IPS-NIHi7 (cell line): ENCODE measurements at regions not wholly inside any gene's neighbourhood (a gene's known extent, or its start where the extent isn't known, plus 50 kb on each side); places are given as distances from the start of the nearest gene placed in this dataset.

Experiments used
- DNase-seq: peaks from one replicate; pipeline ENCODE4 v3.0.0; 2012; ENCODE audit warnings: mixed read lengths; ENCODE audit errors: extremely low spot score

DNA sequence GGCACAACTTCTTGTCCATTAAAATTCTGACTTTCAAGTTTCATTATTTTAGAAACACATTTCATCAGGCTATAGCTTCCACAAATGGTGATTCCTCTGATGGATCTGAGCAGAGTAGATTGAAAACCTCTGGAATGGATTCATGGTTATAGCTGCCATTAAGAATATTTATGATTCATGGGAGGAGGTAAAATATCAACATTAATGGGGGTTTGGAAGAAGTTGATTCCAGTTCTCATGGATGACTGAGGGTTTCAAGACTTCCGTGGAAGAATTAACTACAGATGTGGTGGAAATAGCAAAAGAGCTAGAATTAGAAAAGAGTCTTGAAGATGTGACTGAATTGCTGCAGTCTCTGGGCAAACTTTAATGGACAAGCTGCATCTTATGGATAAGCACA, 797.4 kb downstream of the SUCLG1 start:
- DNase-seq, result no peak

- DNase-seq, result no peak
These were observed 804.9 kb downstream of the SUCLG1 start for GRCh38 chr2:83654091-83654611.

DNA sequence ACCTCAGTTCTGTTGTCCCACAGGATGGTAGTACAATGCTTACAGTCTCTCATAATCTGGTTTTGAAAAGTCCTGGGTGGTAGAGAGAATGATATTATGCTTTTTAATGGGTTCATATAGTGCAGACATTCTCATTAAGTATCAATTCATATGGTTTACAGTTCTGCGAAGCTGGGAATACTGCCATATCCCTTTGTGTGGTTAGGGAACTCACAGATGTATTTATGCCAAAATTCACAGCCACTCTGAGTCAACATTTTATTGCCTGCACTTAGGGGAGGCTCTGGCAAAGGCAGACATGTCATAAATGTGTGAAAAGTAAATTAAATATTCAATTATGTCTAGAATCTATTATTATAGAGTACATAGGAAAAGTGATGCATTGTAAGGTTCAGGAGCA, 808.2 kb downstream of the SUCLG1 start:
- no peak for DNase-seq

DNA sequence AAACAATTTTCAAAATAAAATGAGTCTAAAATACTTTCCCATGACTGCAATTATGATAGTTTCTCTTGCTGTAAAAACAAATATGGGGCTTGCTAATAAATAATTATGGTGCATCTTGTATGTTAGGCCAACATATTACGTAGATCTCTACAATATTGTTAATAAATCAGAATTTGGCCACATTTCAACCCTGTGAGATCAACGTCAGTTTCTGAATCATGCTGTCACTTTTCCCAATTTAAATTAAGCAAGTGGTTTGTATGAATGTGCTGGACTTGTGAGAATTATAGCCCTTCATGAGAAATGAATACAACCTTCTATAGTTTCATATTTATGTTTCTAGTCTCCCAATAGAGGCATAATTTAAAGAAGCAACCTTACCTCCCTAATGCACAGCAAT, 808.9 kb downstream of the SUCLG1 start:
- DNase-seq, result no peak

DNA sequence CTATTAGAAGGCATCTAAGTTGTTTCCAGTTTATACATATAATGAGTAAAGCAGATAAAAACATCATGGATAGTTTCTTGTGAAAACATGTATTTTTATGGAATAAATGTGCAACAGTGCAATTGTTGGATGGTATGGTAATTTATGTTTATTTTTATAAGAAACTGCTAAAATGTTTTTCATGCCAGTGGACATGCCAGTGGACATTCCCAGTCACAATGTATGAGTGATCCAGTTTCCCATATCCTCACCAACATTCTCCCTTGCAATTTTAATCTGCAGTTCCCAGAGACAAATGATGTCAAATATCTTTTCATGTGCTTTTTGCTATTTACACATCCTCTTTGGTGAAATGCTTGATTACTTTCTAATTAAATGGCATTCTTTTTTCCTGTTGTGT, 818.6 kb downstream of the SUCLG1 start:
- DNase-seq, result no peak

GRCh38 chr2:83633423-83633822, 825.7 kb downstream of the SUCLG1 start:
- no peak for DNase-seq

- DNase-seq, result no peak
These were observed 828.7 kb downstream of the SUCLG1 start for GRCh38 chr2:83630351-83630750.

DNA sequence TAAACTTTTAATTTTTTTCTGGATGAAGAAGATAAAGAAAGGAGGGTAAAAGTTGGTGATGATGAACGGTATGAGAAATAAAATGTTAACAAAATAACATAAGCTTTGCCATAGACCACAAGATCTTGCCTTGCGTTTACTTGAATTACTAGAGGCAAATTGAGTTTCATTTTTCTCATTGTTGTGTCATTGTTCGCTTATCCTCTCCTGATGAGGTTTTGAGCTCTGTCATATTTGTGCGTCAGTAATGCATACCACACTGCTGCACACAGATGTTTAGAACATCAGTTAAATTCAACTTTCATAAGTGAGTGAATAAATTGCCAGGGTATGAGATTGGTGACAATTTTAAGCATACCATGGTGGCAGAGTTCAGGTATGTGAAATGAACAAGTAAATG, 843.6 kb downstream of the SUCLG1 start:
- no peak for DNase-seq

DNA sequence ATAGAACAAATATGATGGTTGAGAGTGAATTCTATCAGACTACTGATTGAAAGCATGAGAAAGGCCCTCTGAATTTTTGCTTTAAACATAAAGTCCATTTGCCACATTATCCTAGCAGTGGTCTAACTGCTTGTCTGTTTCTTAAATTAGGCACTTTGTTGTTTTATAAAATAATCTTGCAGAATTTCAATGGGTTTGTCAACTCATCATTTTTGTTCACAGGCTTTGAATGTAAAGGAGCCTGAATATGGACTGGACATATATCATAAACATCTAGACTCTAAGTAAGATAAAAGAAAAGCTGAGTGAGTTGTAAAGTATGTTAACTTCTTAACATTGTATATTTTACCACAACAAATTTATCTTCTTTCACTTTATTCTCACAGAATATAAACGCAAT, 845.9 kb downstream of the SUCLG1 start:
- DNase-seq, result no peak

DNA sequence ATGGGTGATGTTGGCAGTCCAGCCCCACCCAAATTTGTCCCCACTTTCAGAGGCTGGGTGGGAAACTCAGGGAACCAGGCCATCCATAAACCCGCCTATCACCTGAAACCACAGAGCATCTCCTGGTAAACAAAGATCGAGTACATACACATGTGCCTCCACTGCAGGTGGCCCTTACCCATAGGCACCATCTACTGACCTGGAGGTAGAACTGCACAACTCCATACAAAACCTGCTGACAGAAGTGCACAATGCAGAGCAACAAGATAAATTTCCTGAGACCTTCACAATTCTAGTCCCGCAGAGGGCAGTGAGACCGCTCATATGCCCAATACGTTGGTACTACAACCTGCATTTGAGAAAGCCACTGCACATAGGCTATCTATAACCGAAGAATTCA, 856.3 kb downstream of the SUCLG1 start:
- DNase-seq, result peak; percentile 12

GRCh38 chr2:83596592-83597282, 862.3 kb downstream of the SUCLG1 start:
- no peak for DNase-seq

DNA sequence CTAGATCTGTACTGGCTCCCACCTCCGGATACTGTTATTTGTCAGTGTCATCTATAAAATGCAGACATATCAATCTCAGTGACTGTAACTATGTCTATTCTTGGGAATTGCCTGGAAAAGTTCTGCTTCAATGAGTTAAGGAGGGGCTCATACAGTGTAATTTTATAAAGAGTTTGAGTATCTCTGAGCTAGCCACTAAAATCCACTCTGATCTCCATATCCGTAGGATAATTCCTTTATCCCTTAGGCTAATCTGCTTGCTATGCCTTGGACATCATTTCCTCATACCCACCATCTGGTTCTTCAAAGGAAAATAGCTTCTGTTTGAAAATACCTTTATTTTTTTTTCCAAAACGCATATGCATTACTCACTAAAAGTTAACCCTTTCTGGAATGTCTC, 863.2 kb downstream of the SUCLG1 start:
- DNase-seq, result no peak

- DNase-seq, result no peak
These were observed 863.9 kb downstream of the SUCLG1 start for GRCh38 chr2:83595121-83595690.

- DNase-seq, result no peak
These were observed 864.6 kb downstream of the SUCLG1 start for GRCh38 chr2:83594241-83595120.

- no peak for DNase-seq
These were observed 871.8 kb downstream of the SUCLG1 start for GRCh38 chr2:83587309-83587708.

GRCh38 chr2:83585250-83585649, 873.8 kb downstream of the SUCLG1 start:
- no peak for DNase-seq

DNA sequence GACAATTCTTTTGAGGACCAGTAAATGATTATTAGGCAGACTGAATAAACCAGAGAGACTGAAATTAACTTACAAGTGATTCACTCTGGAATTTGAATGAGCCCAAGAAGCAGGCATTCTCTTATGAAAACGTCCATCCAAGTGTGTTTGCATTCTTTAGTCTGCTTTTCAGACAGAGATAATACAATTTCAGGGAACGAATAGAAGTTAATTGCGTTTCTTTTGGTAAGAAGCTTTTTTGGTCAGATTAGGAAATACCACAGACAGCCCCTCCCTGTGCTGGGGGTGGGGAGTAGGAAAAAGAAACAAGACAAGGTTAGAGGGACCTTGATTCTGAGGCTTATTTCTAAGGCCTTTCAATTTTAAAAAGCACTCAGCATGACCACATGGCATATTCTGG, 874.4 kb downstream of the SUCLG1 start:
- DNase-seq, result no peak

GRCh38 chr2:83582589-83582988, 876.5 kb downstream of the SUCLG1 start:
- DNase-seq, result no peak

- DNase-seq, result no peak
These were observed 879.6 kb downstream of the SUCLG1 start for GRCh38 chr2:83579507-83579906.

- DNase-seq, result no peak
These were observed 880.7 kb downstream of the SUCLG1 start for GRCh38 chr2:83578405-83578804.

- DNase-seq, result no peak
These were observed 884.5 kb downstream of the SUCLG1 start for GRCh38 chr2:83574614-83575013.

- no peak for DNase-seq
These were observed 886.0 kb downstream of the SUCLG1 start for GRCh38 chr2:83573060-83573459.

DNA sequence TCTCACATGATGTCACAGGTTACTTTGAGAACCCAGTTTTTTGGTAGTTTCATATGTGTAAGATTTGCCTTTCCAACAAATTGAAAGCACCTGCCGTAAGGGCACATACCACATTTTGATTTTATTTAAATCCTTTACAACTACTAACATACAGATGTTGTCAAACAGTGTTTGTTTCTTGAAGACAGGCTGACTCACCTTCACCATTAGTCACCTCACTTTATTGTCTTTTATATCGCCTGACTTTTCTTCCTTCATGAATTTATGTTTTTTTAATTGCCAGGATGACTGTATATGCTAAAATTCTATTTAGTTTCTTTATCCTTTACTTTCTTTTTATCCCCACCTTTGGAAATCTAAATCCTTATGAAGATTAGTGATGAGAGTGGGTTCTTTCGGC, 886.7 kb downstream of the SUCLG1 start:
- no peak for DNase-seq
